Right lobe of liver (tissue), 4 donors: ENCODE measurements at regions not wholly inside any gene's neighbourhood (a gene's known extent, or its start where the extent isn't known, plus 50 kb on each side); places are given as distances from the start of the nearest gene placed in this dataset.

Experiments
- CTCF ChIP-seq, 4 donors: fragments of 200-600 bp in 3 of 4; fragments of 450-650 bp in 1 of 4; IDR thresholded peaks; one replicate each; pipeline versions ENCODE4 v1.5.1 to v1.8.0; 2016 to 2022; ENCODE audit warnings: antibody characterized with exemption in 4 of 4, mild to moderate bottlenecking in 2 of 4
- POLR2A ChIP-seq: fragments of 450-650 bp; IDR thresholded peaks from one replicate; pipeline ENCODE4 v1.6.1; 2017; ENCODE audit warnings: antibody characterized with exemption, mild to moderate bottlenecking
- donor health status: DM: no; HTN: no; CAD: no.
- donor health status: DM: no; HTN: no; CAD: no.
- donor health status: DM: no; HTN: yes; CAD: no.

GRCh38 chr15:35987056-35987455 is 441.1 kb upstream of the DPH6 start:
- TF ChIP-seq POLR2A: no peak
- no peak for TF ChIP-seq CTCF (IDR thresholded peaks at IDR 0.05)
